GM20000 (cell line): ENCODE measurements at regions not wholly inside any gene's neighbourhood (a gene's known extent, or its start where the extent isn't known, plus 50 kb on each side); places are given as distances from the start of the nearest gene placed in this dataset.

ENCODE experiments used
- DNase-seq: peaks from one replicate; pipeline ENCODE4 v3.0.0; 2012; ENCODE audit warnings: low spot score
- CTCF ChIP-seq: IDR thresholded peaks from 2 replicates; pipeline ENCODE4 v1.5.1; 2012; ENCODE audit warnings: mild to moderate bottlenecking, control low read depth; ENCODE audit errors: extremely low read depth, missing control alignments

GRCh38 chr4:113815826-113816225 is 54.3 kb upstream of the CAMK2D start:
- TF ChIP-seq CTCF, result no peak
- no peak for DNase-seq

- no peak for DNase-seq
- TF ChIP-seq CTCF, result no peak
Measured at GRCh38 chr4:113811359-113811758, 49.8 kb upstream of the CAMK2D start.
